ENCODE measurements at regions not wholly inside any gene's neighbourhood (a gene's known extent, or its start where the extent isn't known, plus 50 kb on each side); places are given as distances from the start of the nearest gene placed in this dataset.

- TF ChIP-seq ZBTB7A (IDR thresholded peaks at IDR 0.05; ENCODE audit: borderline replicate concordance, control insufficient read depth, low read depth, low read length) (no peak), EHMT2 (IDR thresholded peaks at IDR 0.05) (no peak)
- TF ChIP-seq, protein P1, sequence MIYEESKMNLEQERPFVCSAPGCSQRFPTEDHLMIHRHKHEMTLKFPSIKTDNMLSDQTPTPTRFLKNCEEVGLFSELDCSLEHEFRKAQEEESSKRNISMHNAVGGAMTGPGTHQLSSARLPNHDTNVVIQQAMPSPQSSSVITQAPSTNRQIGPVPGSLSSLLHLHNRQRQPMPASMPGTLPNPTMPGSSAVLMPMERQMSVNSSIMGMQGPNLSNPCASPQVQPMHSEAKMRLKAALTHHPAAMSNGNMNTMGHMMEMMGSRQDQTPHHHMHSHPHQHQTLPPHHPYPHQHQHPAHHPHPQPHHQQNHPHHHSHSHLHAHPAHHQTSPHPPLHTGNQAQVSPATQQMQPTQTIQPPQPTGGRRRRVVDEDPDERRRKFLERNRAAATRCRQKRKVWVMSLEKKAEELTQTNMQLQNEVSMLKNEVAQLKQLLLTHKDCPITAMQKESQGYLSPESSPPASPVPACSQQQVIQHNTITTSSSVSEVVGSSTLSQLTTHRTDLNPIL (CRISPR knock-in tag; IDR thresholded peaks at IDR 0.05) = no peak
Measured at GRCh38 chr1:196136396-196136795, 471.8 kb downstream of the KCNT2 start.

Data from K562 (cell line).